LoVo (cell line): ENCODE measurements at regions not wholly inside any gene's neighbourhood (a gene's known extent, or its start where the extent isn't known, plus 50 kb on each side); places are given as distances from the start of the nearest gene placed in this dataset.
"Not testable (repeated sequence)": the region's sequence is repeated elsewhere in the genome, so short reads cannot be mapped to it uniquely, and the experiment has no call there.

Experiments
- DNase-seq: peaks from one replicate; pipeline ENCODE4 v3.0.0-alpha.2; 2016; ENCODE audit warnings: low spot score

- no peak for DNase-seq
These were observed 119.5 kb upstream of the TNRC6C start for GRCh38 chr17:77838748-77839697.

- DNase-seq: no peak
These were observed 118.6 kb upstream of the TNRC6C start for GRCh38 chr17:77839698-77840512.

- no peak for DNase-seq
These were observed 117.9 kb upstream of the TNRC6C start for GRCh38 chr17:77840513-77841165.

GRCh38 chr17:77841742-77842527 lies 116.6 kb upstream of the TNRC6C start:
- no peak for DNase-seq

GRCh38 chr17:77842528-77843147 lies 115.9 kb upstream of the TNRC6C start:
- no peak for DNase-seq

- not testable (repeated sequence) for DNase-seq
These were observed 115.1 kb upstream of the TNRC6C start for GRCh38 chr17:77843255-77843895.

- DNase-seq: no peak
These were observed 114.6 kb upstream of the TNRC6C start for GRCh38 chr17:77843896-77844295.

GRCh38 chr17:77844681-77845080 lies 113.8 kb upstream of the TNRC6C start:
- no peak for DNase-seq

- no peak for DNase-seq
These were observed 112.8 kb upstream of the TNRC6C start for GRCh38 chr17:77845541-77846225.

- no peak for DNase-seq
These were observed 111.9 kb upstream of the TNRC6C start for GRCh38 chr17:77846531-77847085.

- DNase-seq: no peak
These were observed 111.0 kb upstream of the TNRC6C start for GRCh38 chr17:77847221-77848085.

GRCh38 chr17:77848257-77848656 lies 110.2 kb upstream of the TNRC6C start:
- no peak for DNase-seq

GRCh38 chr17:77849239-77849638 lies 109.3 kb upstream of the TNRC6C start:
- DNase-seq: no peak

- no peak for DNase-seq
These were observed 106.6 kb upstream of the TNRC6C start for GRCh38 chr17:77851921-77852320.

GRCh38 chr17:77852731-77853130 lies 105.8 kb upstream of the TNRC6C start:
- no peak for DNase-seq

- DNase-seq: no peak
These were observed 105.1 kb upstream of the TNRC6C start for GRCh38 chr17:77853191-77853977.

- no peak for DNase-seq
These were observed 104.3 kb upstream of the TNRC6C start for GRCh38 chr17:77854083-77854758.
